ENCODE measurements at regions not wholly inside any gene's neighbourhood (a gene's known extent, or its start where the extent isn't known, plus 50 kb on each side); places are given as distances from the start of the nearest gene placed in this dataset.

GRCh38 chr1:14544319-14544718, 54.2 kb upstream of the KAZN start:
- no peak for DNase-seq

GRCh38 chr1:14545422-14546025, 53.0 kb upstream of the KAZN start:
- no peak for DNase-seq

GRCh38 chr1:14546416-14546815, 52.1 kb upstream of the KAZN start:
- no peak for DNase-seq

Data from NCI-H146 (cell line).